Middle frontal gyrus (tissue), 1 donor: ENCODE measurements at regions not wholly inside any gene's neighbourhood (a gene's known extent, or its start where the extent isn't known, plus 50 kb on each side); places are given as distances from the start of the nearest gene placed in this dataset.
"Not testable (repeated sequence)": the region's sequence is repeated elsewhere in the genome, so short reads cannot be mapped to it uniquely, and the experiment has no call there.

Source experiments
- DNase-seq: peaks from one replicate; pipeline ENCODE4 v3.0.0-alpha.2; 2015; ENCODE audit warnings: low spot score; ENCODE audit errors: extremely low spot score

- no peak for DNase-seq
These were observed 245.3 kb upstream of the NSMCE3 start for GRCh38 chr15:29514926-29515325.

GRCh38 chr15:29511663-29512062, 242.0 kb upstream of the NSMCE3 start:
- DNase-seq = no peak

GRCh38 chr15:29505535-29505934, 235.9 kb upstream of the NSMCE3 start:
- not testable (repeated sequence) for DNase-seq

GRCh38 chr15:29490747-29491471, 221.3 kb upstream of the NSMCE3 start:
- no peak for DNase-seq

- no peak for DNase-seq
These were observed 211.3 kb upstream of the NSMCE3 start for GRCh38 chr15:29480949-29481348.

- DNase-seq = no peak
These were observed 210.7 kb upstream of the NSMCE3 start for GRCh38 chr15:29480278-29480677.

GRCh38 chr15:29477256-29477655, 207.6 kb upstream of the NSMCE3 start:
- no peak for DNase-seq

- no peak for DNase-seq
These were observed 207.0 kb upstream of the NSMCE3 start for GRCh38 chr15:29476503-29477080.

- no peak for DNase-seq
These were observed 205.5 kb upstream of the NSMCE3 start for GRCh38 chr15:29475096-29475495.

GRCh38 chr15:29473621-29474105, 204.0 kb upstream of the NSMCE3 start:
- no peak for DNase-seq

- DNase-seq = no peak
These were observed 203.4 kb upstream of the NSMCE3 start for GRCh38 chr15:29472901-29473445.

- DNase-seq = no peak
These were observed 202.1 kb upstream of the NSMCE3 start for GRCh38 chr15:29471757-29472156.

- no peak for DNase-seq
These were observed 201.7 kb upstream of the NSMCE3 start for GRCh38 chr15:29471306-29471705.

- no peak for DNase-seq
These were observed 201.2 kb upstream of the NSMCE3 start for GRCh38 chr15:29470794-29471193.

GRCh38 chr15:29470311-29470710, 200.7 kb upstream of the NSMCE3 start:
- no peak for DNase-seq

GRCh38 chr15:29468899-29469298, 199.3 kb upstream of the NSMCE3 start:
- DNase-seq = no peak

- DNase-seq = no peak
These were observed 197.5 kb upstream of the NSMCE3 start for GRCh38 chr15:29467091-29467490.

- DNase-seq = no peak
These were observed 196.7 kb upstream of the NSMCE3 start for GRCh38 chr15:29466292-29466691.

GRCh38 chr15:29465816-29466215, 196.2 kb upstream of the NSMCE3 start:
- DNase-seq = no peak

- DNase-seq = no peak
These were observed 195.6 kb upstream of the NSMCE3 start for GRCh38 chr15:29465196-29465595.

GRCh38 chr15:29461877-29462276, 192.3 kb upstream of the NSMCE3 start:
- DNase-seq = no peak

GRCh38 chr15:29458361-29458760, 188.7 kb upstream of the NSMCE3 start:
- DNase-seq = no peak

- no peak for DNase-seq
These were observed 188.1 kb upstream of the NSMCE3 start for GRCh38 chr15:29457729-29458128.
